ENCODE measurements at regions not wholly inside any gene's neighbourhood (a gene's known extent, or its start where the extent isn't known, plus 50 kb on each side); places are given as distances from the start of the nearest gene placed in this dataset.
A peak's percentile ranks its signal among the peaks of the same experiment; 100 is the strongest.
"Not testable (repeated sequence)": the region's sequence is repeated elsewhere in the genome, so short reads cannot be mapped to it uniquely, and the experiment has no call there.

DNA sequence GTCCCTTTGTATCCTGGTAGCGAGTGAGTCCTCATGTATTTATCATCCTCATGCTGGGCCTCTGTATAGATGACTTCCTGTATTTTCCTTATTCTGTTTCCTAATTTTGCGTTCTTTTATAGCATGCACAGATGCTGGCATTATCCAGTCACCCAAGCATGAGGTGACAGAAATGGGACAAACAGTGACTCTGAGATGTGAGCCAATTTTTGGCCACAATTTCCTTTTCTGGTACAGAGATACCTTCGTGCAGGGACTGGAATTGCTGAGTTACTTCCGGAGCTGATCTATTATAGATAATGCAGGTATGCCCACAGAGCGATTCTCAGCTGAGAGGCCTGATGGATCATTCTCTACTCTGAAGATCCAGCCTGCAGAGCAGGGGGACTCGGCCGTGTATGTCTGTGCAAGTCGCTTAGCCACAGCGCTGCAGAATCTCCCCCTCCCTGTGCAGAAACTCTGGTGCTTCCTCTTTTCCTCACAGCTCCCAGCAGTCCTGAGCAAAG is 183.1 kb upstream of the PRSS58 start:
- no peak for DNase-seq (ENCODE audit: low read depth)

DNA sequence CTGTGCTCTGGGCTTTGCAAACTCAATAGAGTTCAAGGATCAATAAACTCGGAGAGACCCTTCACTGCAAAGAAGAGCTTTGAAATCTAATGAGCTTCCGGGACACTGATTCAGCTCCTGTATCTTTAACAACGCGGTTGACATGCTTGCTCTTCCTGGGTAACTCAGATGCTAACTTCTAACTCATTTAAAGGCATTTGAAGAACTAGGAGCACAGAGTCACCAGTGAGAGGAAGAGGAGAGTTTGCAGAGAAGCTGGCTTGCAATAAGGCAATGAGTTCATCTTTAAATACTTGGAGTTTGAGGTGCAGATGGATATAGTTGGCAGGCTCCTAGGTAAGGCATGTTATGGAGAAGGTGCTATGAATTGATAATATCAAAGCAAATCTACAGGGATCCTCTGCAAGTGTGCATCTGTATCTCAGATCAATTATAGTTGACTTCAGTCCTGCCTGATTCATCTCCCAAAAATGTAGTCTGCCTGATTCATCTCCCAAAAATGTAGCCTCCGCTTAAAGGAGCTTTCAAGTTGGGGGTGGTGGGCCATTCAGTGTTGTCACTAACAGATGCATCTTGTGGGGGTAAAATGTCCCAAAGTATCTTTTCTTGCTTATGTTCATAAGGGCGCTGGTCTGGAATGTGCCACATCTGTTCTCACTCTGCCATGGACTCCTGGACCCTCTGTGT is 182.5 kb upstream of the PRSS58 start:
- DNase-seq (ENCODE audit: low read depth): peak; percentile 51

DNA sequence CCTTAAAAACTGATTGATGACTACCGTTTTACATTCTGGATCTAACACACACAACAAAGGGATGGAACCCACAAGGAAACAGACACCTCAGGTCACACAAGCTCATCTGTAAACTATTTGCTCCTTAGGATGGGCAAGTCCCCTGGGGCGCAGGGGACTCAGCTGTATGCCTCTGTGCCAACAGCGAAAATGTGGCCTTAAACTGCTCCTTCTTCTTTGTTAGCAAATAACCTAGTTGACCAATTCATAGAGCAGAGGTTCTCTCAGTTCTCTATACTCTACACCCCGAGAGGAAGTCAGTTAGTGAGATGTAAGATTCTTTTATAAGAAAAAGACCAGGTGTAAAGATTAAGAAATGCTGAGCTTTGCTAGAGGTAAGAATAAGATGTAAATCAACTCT is 181.9 kb upstream of the PRSS58 start:
- no peak for DNase-seq (ENCODE audit: low read depth)

DNA sequence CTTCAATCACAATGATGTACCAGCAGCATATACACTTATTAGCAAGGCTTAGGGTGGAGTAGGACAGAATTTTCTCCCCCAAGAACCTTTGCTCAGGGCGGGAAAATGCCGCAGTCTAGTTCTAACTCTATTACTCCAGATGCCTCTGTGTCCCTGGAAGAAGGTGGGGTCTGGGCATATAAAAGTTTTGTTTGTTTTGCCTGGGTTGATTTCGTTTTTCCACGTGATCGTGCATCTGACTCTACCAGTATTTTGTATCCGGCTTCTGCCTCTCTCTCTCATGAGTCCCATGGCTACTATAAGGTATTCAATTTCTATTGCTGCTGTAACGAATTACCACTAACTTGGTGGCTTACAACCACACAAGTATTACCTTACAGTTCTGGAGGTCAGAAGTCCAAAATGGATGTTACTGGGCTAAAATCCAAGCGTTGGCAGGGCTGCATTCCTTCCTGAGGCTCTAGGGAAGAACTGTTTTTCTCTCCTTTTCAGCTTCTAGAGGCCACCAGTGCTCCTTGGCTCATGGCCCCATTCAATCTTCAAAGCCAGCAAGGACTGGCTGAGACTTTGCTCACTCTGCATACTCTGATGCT is 181.2 kb upstream of the PRSS58 start:
- DNase-seq (ENCODE audit: low read depth): no peak

DNA sequence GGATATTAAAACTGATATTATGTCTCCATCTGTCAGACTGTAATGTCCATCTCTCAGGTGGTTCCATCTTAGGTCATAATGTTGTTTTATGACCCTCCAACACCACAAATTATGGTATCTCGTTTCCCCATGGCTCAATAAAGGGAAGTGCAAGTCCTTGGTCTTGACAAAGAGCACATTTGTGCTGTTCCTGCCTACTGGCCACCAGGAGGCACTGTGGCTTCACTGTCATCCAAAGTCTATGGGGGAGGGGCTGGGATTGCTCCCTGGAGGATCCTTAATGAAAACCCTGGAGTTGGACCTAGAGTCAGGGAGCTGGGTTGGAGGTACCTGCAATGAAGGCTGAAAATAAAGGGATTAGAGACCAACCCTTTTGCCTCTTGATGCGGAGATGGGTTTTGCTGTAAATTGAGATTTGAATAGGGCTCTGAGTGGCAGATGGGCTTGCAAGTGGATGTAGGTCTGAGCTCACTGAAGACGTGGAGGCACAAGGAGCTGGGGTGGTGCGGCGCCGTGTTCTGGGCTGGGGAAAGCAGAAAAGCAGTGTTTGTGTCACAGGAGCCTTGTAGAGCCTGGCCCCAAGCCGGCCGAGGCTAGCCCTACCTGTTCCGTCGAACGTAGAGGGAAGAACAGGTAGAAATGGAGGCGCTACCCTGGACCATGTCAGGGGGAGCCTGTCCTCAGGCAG is 180.5 kb upstream of the PRSS58 start:
- no peak for DNase-seq (ENCODE audit: low read depth)

DNA sequence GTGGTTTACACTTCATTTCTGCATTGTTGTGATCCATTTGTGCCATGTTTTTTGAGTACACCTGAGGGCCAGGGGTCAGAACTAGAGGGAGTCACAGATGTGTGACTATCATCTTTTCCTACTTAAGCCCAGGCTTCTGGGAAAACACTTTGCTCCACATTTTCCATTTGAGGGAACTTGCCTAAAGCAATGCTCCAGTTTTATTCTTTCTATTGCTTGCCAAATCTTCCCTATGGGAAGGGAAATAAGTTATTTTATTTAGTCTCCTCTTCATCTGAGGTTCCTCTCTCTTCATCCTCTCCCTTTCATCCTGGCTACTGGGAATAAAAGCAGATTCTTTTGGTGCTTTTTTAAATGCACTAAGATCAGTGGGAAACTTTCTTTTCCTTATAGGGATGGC is 179.9 kb upstream of the PRSS58 start:
- no peak for DNase-seq (ENCODE audit: low read depth)

DNA sequence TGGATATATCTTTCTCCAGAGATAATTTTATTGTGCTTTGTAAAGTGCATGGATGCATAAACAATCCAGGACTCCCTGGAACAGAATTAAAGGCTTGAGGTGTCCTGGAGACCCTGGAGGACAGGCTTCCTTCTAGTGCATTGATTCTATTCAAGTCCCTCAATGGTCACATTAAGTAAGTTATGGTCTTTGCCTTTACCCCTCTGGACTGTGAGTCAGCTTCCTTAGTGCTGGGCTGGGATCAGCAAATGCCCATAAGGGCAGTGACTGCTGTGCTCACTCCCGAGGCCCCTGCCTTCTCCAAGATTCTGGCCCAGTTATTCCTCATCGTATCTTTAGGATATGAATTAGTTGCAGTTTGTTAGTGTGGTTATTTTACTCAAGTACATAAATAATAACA is 178.7 kb upstream of the PRSS58 start:
- DNase-seq (ENCODE audit: low read depth): no peak

DNA sequence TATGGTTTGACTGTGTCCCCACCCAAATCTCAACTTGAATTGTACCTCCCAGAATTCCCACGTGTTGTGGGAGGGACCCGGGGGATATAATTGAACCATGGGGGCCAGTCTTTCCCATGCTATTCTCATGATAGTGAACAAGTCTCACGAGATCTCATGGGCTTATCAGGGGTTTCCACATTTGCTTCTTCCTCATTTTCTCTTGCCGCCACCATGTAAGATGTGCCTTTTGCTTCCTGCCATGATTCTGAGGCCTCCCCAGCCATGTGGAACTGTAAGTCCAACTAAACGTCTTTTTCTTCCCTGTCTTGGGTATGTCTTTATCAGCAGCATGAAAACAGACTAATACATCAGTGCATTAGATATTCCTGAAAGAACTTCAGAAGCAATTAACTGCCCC is 177.7 kb upstream of the PRSS58 start:
- DNase-seq (ENCODE audit: low read depth): not testable (repeated sequence)

DNA sequence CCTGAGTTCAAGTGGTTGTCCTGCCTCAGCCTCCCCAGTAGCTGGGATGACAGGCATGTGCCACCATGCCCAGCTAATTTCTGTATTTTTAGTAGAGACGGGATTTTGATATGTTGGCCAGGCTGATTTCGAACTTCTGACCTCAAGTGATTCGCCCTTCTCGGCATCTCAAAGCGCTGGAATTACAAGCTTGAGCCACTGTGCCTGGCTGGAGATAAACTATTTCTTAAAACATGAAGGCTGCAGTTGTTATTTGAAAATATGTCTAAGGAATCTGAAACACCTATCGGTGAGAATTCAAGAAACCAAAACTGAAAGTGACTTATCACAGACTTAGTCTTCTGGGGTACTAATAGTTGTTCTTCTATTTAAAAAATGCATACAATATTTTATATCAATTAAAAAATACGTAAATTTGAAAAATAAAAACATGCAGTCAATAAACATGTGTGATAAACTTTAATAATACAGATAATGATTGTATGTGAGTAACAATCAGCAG is 176.9 kb upstream of the PRSS58 start:
- no peak for DNase-seq (ENCODE audit: low read depth)

DNA sequence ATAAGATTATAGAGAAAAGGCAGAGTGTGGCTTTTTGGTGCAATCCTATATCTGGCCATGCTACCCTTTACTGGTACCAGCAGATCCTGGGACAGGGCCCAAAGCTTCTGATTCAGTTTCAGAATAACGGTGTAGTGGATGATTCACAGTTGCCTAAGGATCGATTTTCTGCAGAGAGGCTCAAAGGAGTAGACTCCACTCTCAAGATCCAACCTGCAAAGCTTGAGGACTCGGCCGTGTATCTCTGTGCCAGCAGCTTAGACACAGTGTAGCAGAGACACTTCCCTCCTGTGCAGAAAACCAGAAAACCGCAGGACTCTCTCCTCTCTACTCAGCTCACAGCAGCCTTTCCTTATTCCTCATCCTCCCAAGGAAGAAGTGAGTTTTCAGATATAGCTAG is 176.3 kb upstream of the PRSS58 start:
- not testable (repeated sequence) for DNase-seq (ENCODE audit: low read depth)

DNA sequence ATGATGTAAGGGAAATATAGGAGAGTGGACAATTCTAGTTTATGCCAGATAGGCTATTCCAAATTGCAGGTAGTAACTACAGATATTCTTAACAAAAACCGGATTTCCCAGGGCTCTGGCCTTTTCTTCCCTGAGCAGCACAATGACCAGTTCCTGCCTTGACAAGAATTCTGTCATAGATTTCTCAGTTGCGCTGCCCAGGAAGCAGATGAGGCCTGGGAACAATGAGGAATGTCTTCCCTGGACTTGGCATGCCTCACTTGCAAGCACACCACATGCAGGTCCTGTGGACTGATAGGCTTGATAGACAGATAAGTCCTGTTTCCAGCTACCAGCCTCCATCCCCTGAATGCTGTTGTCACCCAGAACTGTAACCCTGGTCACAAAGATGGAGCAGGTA is 174.5 kb upstream of the PRSS58 start:
- no peak for DNase-seq (ENCODE audit: low read depth)

DNA sequence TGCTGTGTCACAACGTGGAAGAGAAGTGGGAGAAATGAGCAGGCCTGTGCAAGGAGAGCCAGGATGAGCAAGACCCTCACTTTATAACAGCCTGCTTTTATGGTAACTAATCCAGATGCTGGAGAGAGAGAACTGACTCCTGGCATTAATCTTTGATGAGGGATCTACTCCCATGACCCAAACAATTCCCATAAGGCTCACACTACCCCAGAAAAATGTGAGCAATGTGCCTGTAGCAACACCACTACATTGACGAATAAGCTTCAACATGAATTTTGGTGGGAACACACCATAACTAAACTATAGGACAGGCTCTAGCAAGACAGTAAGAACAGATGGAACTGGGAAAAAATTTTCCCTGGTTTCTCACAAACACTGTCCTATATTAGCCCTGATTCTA is 173.6 kb upstream of the PRSS58 start:
- DNase-seq (ENCODE audit: low read depth): no peak

DNA sequence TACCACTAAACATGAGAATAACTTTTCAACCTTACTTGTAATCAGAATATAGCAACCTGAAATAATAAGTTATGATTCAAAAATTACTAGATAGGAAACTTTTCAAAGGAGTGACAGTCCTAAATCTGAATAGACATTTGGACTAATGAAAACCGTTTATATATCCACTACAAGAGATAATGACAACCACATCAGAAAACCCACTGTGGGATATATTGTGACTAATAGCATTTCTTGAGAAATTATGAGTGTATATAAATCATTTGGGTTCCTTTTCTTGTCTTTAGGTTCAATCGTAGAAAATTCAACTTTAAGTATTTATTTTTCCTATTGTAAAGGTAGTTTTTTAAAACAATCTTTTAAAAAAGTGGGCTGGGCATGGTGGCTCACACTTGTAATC is 170.2 kb upstream of the PRSS58 start:
- no peak for DNase-seq (ENCODE audit: low read depth)

DNA sequence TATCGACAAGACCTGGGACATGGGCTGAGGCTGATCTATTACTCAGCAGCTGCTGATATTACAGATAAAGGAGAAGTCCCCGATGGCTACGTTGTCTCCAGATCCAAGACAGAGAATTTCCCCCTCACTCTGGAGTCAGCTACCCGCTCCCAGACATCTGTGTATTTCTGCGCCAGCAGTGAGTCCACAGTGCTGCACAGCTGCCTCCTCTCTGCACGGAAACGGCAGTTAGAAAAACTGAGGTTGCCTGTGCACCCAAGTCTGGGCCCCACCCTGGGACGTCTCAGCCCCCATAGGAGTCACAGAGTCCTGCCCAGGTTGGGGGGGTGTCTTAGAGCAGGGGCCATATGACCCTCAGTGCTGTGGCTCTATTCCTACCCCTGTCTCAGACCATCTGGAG is 167.4 kb upstream of the PRSS58 start:
- no peak for DNase-seq (ENCODE audit: low read depth)

DNA sequence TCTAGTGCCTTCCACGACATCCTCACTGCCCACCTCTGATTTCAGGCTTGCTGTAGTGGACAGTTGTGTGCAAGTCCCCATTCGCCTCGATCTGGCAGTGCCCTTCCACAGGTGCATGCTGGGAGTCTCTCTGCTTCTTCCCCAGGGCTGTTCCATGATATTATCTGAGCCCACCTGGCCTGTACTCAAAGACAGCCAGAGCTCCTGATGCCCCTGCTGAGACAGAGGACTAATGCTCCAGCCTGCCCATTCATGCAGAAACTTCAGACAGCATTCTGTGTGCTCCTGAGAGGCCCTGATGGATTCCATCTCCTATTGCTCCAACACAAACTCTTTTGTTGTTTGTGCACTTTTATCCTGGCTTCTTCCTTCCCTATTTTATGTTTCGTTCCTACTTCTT is 164.8 kb upstream of the PRSS58 start:
- DNase-seq (ENCODE audit: low read depth): no peak

DNA sequence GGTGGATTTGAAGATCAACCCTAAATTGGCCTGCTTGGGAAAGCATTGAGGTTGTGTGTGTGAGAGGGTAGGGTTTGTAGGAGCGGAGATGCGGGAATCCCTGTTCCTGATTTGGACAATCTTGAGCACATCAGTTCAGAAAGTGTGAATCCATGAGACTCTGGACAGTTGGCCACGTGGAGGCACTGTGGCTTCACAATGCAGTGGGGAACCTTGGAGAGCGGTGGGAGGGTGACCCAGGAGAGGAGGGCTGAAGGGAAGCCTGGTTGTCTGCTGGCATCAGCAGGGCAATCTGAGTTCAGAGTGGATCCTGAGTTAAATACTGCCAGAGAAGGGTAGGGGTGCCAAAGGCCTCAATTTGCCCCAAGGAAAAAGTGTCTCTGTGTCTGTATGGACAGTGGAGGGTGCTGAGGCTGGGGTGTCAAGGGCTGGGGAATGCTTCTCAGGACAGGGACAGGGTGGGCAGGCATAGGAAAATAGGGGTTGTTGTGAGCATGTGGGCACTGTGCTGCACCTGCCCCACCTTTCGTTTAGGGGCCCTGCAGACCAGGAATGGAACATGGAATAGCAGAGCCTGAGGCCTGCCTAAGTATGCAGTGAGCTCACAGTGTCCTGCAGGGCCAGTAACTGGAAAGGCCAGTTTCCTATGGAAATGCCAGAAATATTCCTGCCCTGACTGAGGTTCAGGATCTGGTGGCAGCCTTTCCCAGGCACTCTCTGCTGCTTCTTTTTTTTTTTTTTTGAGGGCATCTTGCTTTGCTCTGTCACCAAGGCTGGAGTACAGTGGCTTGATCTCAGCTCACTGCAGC is 162.9 kb upstream of the PRSS58 start:
- DNase-seq (ENCODE audit: low read depth): no peak

DNA sequence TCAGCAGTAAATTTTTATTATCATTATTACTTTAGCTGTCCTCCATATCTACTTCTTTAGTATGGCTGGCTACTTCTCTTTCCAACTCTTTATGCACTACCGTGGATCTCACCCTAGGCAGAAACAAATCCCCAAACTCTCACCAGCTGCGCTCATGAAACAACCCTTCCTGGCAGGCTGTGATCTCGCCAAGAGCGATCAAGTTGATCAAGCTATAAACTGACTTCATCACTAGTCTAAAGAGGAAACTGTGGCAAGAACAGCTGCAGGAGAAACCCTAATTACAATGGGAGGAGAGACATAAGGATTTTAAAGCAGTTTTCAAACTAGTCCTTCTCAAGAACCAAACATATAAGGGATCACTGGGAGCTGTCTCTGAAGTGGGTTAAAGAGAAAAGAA is 160.5 kb upstream of the PRSS58 start:
- DNase-seq (ENCODE audit: low read depth): no peak

DNA sequence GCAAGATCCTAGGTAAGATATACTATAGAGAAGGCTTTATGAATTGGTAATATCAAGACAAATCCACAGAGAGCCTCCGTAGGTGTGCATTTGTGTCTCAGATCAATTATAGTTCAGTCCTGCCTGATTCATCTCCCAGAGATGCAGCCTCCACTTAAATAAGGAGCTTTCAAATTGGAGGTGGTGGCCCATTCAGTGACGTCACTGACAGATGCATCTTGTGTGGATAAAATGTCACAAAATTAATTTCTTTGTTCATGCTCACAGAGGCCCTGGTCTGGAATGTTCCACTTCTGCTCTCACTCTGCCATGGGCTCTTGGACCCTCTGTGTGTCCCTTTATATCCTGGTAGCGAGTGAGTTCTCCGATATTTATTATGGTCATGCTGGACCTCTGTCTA is 157.1 kb upstream of the PRSS58 start:
- DNase-seq (ENCODE audit: low read depth): no peak

DNA sequence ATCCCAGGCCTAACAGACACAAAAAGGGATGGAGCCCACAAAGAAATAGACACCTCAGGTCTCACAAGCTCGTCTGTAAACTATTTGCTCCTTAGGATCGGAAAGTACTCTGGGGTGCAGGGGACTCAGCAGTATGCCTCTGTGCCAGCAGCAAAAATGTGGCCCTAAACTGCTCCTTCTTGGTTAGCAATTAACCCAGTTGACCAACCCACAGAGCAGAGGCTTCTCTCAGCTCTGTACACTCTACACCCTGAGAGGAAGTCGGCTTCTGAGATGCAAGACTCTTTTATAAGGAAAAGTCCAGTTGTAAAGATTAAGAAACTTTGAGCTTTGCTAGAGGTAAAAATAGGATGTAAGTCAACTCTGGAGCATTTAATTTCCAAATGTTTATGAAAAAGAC is 156.3 kb upstream of the PRSS58 start:
- DNase-seq (ENCODE audit: low read depth): no peak

DNA sequence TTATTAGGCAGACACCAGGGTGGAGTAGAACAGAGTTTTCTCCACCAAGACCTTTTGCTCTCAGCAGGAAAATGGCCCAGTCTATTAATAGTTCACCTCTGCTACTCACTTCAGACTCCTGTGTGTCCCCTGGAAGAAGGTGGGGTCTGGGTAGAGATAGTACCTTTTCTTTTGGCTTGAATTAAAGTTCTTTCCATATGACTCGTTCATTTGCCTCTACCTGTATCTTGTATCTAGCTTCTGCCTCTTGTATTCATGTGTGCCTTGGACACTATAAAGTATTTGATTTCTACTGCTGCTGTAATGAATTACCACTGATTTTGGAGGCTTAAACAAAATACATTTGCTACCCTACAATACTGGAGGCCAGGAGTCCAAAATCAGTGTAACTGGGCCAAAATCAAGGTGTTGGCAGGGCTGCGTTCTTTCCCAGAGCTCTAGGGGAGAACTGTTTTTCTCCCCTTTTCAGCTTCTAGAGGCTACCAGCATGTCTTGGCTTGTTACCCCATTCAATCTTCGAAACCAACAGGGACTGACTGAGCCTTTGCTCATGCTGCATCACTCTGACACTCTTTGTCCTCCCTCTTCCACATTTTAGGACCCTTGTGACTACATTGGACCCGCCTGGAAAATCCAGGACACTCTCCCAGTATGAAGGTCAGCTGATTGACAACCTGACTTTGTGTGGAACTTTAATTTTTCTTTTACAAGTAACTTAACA is 155.6 kb upstream of the PRSS58 start:
- no peak for DNase-seq (ENCODE audit: low read depth)

DNA sequence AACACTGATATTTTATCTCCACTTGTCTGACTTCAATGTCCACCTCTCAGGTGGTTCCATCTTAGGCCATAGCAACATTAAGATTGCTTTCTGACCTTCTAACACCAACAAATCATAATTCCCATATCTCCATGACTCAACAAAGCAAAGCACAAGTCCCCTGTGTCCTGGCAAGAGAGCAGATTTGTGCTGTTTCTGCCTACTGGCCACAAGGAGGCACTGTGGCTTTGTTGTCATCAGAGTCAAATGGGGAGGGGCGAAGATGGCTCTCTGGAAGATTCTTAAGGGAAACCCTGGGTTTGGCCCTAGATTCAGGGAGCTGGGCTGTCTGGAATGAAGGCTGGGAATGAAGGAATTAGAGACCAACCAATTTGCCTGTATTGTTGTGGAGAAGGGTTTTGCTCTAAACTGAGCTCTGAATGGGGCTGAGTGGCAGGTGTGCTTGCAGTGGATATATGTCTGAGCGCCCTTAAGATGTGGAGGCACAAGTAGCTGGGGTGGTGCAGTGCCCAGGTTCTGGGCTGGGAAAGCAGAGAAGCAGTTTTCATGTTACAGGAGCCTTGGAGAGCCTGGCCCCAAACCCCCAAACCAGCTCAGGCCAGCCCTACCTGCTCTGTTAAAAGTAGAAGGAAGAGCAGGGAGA is 154.8 kb upstream of the PRSS58 start:
- DNase-seq (ENCODE audit: low read depth): peak; percentile 24

Measured in GM04504 (cell line).